ENCODE measurements at regions not wholly inside any gene's neighbourhood (a gene's known extent, or its start where the extent isn't known, plus 50 kb on each side); places are given as distances from the start of the nearest gene placed in this dataset.

- H3K9me3 Mint-ChIP-seq, result no peaks in the 10 kb centered on the region
- no peaks in the 10 kb centered on the region for H3K27me3 Mint-ChIP-seq
- no peaks in the 10 kb centered on the region for H3K4me1 Mint-ChIP-seq
- H3K27ac Mint-ChIP-seq, result no peak overlapping the region
- H3K4me3 Mint-ChIP-seq, result no peak overlapping the region
- H3K36me3 Mint-ChIP-seq (ENCODE audit: low read depth), result no peaks in the 10 kb centered on the region
- ATAC-seq, result no peak
- DNase-seq, result no peak
Measured at GRCh38 chr14:26395726-26396125, 202.1 kb downstream of the NOVA1 start.

DNA sequence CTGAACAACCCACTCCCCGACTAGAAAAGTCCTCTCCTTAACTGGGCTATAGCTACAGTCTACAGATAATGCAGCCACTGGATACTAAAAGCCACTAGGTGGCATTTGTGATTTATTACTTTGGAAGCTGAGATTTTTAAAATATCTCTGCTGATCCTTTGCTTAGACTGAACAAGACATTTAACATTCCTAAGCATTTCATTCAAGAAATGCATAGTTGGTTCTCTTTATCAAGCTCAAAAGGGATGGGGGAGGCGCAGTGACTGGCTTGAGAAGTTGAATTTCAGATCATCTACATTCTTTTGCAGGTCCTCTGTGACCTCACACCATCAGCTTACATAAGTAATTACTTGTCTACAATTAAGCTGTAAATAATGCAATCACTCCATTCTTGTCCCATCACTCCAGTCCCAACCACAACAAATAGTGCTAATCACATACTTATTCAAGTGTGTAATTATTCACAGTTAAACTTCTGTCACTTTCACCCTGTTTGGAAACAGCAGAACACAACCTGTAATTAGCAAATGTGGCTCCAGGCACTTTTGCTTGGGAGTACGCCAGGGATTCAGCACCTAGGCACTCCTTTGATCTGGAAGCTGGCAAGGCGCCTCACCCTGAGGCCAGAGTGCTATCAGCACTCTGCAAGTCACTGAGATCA, 203.6 kb downstream of the NOVA1 start:
- no peak overlapping the region for H3K4me3 Mint-ChIP-seq

GRCh38 chr14:26392498-26392897, 205.3 kb downstream of the NOVA1 start:
- no peak for ATAC-seq
- H3K27ac Mint-ChIP-seq, result no peak overlapping the region
- H3K4me1 Mint-ChIP-seq, result no peaks in the 10 kb centered on the region
- no peaks in the 10 kb centered on the region for H3K27me3 Mint-ChIP-seq
- no peaks in the 10 kb centered on the region for H3K9me3 Mint-ChIP-seq
- no peak for DNase-seq
- H3K36me3 Mint-ChIP-seq (ENCODE audit: low read depth), result no peaks in the 10 kb centered on the region
- no peak overlapping the region for H3K4me3 Mint-ChIP-seq

More for the DNA sequence above, 203.6 kb downstream of the NOVA1 start:
- Mint-ChIP-seq H3K27me3 (no peaks in the 10 kb centered on the region), H3K4me1 (no peaks in the 10 kb centered on the region), H3K27ac (no peak overlapping the region), H3K9me3 (no peaks in the 10 kb centered on the region), H3K36me3 (ENCODE audit: low read depth) (no peaks in the 10 kb centered on the region)
- DNase-seq (no peak), ATAC-seq (no peak)

- Mint-ChIP-seq H3K36me3 (ENCODE audit: low read depth) (no peaks in the 10 kb centered on the region), H3K4me1 (no peaks in the 10 kb centered on the region), H3K27me3 (no peaks in the 10 kb centered on the region), H3K9me3 (no peaks in the 10 kb centered on the region), H3K27ac (no peak overlapping the region), H3K4me3 (no peak overlapping the region)
- ATAC-seq (no peak), DNase-seq (no peak)
Measured at GRCh38 chr14:26389646-26390508, 208.0 kb downstream of the NOVA1 start.

DNA sequence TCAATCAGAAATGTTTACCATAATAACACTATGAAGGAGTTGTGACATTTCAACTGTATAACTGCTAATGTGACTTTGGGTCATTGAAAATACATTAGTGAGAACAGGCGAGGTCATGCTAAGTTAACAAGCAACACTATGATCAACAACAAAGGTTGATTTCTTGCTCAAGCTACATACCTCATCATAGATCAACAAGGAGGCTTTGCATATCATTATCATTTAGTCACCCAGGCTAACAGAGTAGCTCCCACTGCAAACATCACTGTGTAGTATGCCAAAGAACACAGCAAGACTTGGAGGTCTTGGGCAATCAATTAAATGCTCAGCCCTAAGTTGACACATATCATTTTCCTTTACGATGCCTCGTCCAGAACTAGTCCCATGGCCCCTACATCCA, 212.5 kb downstream of the NOVA1 start:
- ATAC-seq (no peak), DNase-seq (no peak)
- Mint-ChIP-seq H3K4me3 (no peak overlapping the region), H3K27me3 (no peaks in the 10 kb centered on the region), H3K9me3 (peaks cover 8% of the 10 kb centered on the region), H3K36me3 (ENCODE audit: low read depth) (no peaks in the 10 kb centered on the region), H3K27ac (no peak overlapping the region), H3K4me1 (no peaks in the 10 kb centered on the region)

DNA sequence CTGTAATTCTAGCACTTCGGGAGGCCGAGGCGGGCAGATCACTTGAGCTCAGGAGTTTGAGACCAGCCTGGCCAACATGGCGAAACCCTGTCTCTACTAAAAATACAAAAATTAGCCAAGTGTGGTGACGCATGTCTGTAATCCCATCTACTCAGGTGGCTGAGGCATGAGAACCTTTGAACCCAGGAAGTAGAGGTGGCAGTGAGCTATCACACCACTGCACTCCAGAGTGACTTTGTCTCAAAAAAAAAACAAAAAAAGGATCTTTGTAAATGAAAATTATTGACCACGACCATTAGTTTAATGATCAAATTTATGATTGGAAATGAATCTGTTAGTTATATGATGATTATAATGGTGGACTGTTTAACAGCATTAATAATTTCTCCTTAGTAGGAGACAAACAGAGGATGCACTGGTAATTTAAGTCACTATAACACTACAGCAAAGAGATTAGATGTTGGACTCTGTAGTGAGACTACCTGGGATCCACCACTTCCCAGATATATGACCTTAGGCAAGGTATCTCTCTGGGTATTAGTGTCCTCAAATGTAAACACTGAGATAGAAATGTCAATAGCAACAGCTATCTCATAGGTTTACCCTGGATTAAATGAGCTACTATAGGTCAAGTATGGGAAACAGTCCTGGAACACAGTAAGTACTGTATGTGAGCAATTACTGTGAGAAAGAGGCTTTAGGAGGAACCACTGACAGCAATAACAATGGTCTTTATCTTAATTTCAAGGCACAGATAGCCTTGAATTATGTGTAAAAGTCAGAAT, 214.7 kb downstream of the NOVA1 start:
- no peak overlapping the region for H3K4me3 Mint-ChIP-seq
- no peak for DNase-seq

GRCh38 chr14:26381405-26381804, 216.4 kb downstream of the NOVA1 start:
- Mint-ChIP-seq H3K4me3 (no peak overlapping the region), H3K27me3 (no peaks in the 10 kb centered on the region), H3K27ac (no peak overlapping the region), H3K4me1 (no peaks in the 10 kb centered on the region), H3K36me3 (ENCODE audit: low read depth) (no peaks in the 10 kb centered on the region), H3K9me3 (peaks cover 17% of the 10 kb centered on the region)
- ATAC-seq (no peak), DNase-seq (no peak)

More for the DNA sequence above, 214.7 kb downstream of the NOVA1 start:
- ATAC-seq, result no peak
- no peaks in the 10 kb centered on the region for H3K36me3 Mint-ChIP-seq (ENCODE audit: low read depth)
- peaks cover 15% of the 10 kb centered on the region for H3K9me3 Mint-ChIP-seq
- H3K27me3 Mint-ChIP-seq, result no peaks in the 10 kb centered on the region
- no peaks in the 10 kb centered on the region for H3K4me1 Mint-ChIP-seq
- H3K27ac Mint-ChIP-seq, result no peak overlapping the region

DNA sequence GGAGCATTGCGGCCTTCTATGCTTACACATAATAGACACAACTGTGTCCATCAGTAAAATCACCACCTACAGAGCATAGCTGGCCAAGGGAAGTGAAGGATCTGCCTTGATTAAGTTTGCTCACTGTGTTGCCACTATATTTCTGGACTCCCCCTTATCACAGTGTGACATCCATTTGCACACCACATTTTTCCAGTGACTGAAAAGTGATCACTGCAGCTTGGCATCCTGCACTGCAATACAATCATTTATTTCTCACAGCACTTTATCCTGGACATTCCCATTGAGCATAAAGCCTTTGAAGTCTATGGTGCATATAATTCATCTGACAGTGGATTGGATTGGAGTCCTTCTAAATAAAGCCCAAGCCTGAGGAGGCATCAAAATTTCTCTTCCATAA, 217.2 kb downstream of the NOVA1 start:
- no peak overlapping the region for H3K27ac Mint-ChIP-seq
- H3K4me1 Mint-ChIP-seq, result no peaks in the 10 kb centered on the region
- H3K36me3 Mint-ChIP-seq (ENCODE audit: low read depth), result no peaks in the 10 kb centered on the region
- no peaks in the 10 kb centered on the region for H3K27me3 Mint-ChIP-seq
- H3K9me3 Mint-ChIP-seq, result peaks cover 22% of the 10 kb centered on the region
- DNase-seq, result no peak
- no peak overlapping the region for H3K4me3 Mint-ChIP-seq
- no peak for ATAC-seq

GRCh38 chr14:26379951-26380350, 217.9 kb downstream of the NOVA1 start:
- ATAC-seq (no peak), DNase-seq (no peak)
- Mint-ChIP-seq H3K4me3 (no peak overlapping the region), H3K36me3 (ENCODE audit: low read depth) (no peaks in the 10 kb centered on the region), H3K27me3 (no peaks in the 10 kb centered on the region), H3K27ac (no peak overlapping the region), H3K9me3 (peaks cover 22% of the 10 kb centered on the region), H3K4me1 (no peaks in the 10 kb centered on the region)

- H3K4me1 Mint-ChIP-seq, result no peaks in the 10 kb centered on the region
- no peak for DNase-seq
- no peaks in the 10 kb centered on the region for H3K27me3 Mint-ChIP-seq
- no peak for ATAC-seq
- peaks cover 26% of the 10 kb centered on the region for H3K9me3 Mint-ChIP-seq
- H3K4me3 Mint-ChIP-seq, result no peak overlapping the region
- no peaks in the 10 kb centered on the region for H3K36me3 Mint-ChIP-seq (ENCODE audit: low read depth)
- no peak overlapping the region for H3K27ac Mint-ChIP-seq
Measured at GRCh38 chr14:26377150-26377549, 220.7 kb downstream of the NOVA1 start.

GRCh38 chr14:26370115-26370514, 227.7 kb downstream of the NOVA1 start:
- Mint-ChIP-seq H3K36me3 (ENCODE audit: low read depth) (no peaks in the 10 kb centered on the region), H3K9me3 (peaks cover 7% of the 10 kb centered on the region), H3K27me3 (no peaks in the 10 kb centered on the region), H3K4me1 (no peaks in the 10 kb centered on the region), H3K27ac (no peak overlapping the region), H3K4me3 (no peak overlapping the region)
- DNase-seq (no peak), ATAC-seq (no peak)

- DNase-seq (no peak), ATAC-seq (no peak)
- no peaks in the 10 kb centered on the region for H3K27me3 Mint-ChIP-seq
- H3K4me3 Mint-ChIP-seq, result no peak overlapping the region
- no peaks in the 10 kb centered on the region for H3K36me3 Mint-ChIP-seq (ENCODE audit: low read depth)
- no peaks in the 10 kb centered on the region for H3K4me1 Mint-ChIP-seq
- peaks cover 3% of the 10 kb centered on the region for H3K9me3 Mint-ChIP-seq
- H3K27ac Mint-ChIP-seq, result no peak overlapping the region
Measured at GRCh38 chr14:26363689-26364088, 234.1 kb downstream of the NOVA1 start.

GRCh38 chr14:26344596-26344995, 253.2 kb downstream of the NOVA1 start:
- DNase-seq, result no peak
- Mint-ChIP-seq H3K27me3 (no peaks in the 10 kb centered on the region), H3K4me1 (no peaks in the 10 kb centered on the region), H3K27ac (no peak overlapping the region), H3K36me3 (ENCODE audit: low read depth) (no peaks in the 10 kb centered on the region), H3K9me3 (peaks cover 15% of the 10 kb centered on the region), H3K4me3 (no peak overlapping the region)
- ATAC-seq, result no peak

- Mint-ChIP-seq H3K4me1 (no peaks in the 10 kb centered on the region), H3K27me3 (no peaks in the 10 kb centered on the region), H3K9me3 (peaks cover 4% of the 10 kb centered on the region), H3K4me3 (no peak overlapping the region), H3K27ac (no peak overlapping the region), H3K36me3 (ENCODE audit: low read depth) (no peaks in the 10 kb centered on the region)
- ATAC-seq, result no peak
- DNase-seq, result no peak
Measured at GRCh38 chr14:26339381-26339780, 258.5 kb downstream of the NOVA1 start.

GRCh38 chr14:26338231-26338630, 259.6 kb downstream of the NOVA1 start:
- Mint-ChIP-seq H3K36me3 (ENCODE audit: low read depth) (no peaks in the 10 kb centered on the region), H3K27ac (no peak overlapping the region), H3K4me3 (no peak overlapping the region), H3K9me3 (no peaks in the 10 kb centered on the region), H3K4me1 (no peaks in the 10 kb centered on the region), H3K27me3 (no peaks in the 10 kb centered on the region)
- no peak for DNase-seq
- no peak for ATAC-seq

All from activated naive CD8-positive, alpha-beta T cell treated with anti-CD3 and anti-CD28 coated beads, Interleukin-2, amount 50 U/mL, for 24 hours (primary cell).